ENCODE measurements at regions not wholly inside any gene's neighbourhood (a gene's known extent, or its start where the extent isn't known, plus 50 kb on each side); places are given as distances from the start of the nearest gene placed in this dataset.

GRCh38 chr20:4324611-4325243, 75.6 kb upstream of the ADRA1D start:
- TF ChIP-seq CTCF (IDR thresholded peaks at IDR 0.05) (no peak), POLR2A (IDR thresholded peaks at IDR 0.05) (no peak)
